ENCODE measurements at regions not wholly inside any gene's neighbourhood (a gene's known extent, or its start where the extent isn't known, plus 50 kb on each side); places are given as distances from the start of the nearest gene placed in this dataset.

DNA sequence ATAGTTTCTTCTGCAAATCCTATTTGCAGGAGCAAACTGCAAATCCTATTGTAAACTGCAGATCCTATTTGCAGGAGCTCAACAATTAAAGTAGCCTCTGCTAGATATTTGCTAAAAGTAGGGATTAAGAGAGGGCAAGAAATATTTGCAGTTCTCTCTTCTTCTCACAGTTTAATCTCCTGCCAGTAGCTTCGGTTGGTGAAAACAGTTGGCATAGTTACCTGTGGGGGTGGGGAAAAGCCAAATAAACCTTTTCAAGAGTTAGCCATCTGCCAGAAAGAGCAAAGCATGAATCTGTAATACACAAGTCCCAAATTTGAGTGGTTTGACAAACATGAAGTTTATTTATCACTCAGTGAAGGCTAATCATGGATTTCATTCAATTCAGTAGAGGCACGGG is 942.5 kb downstream of the JRKL start:
- BruUV-seq (replicated peaks) = no TSS peak
- H3K4me3 ChIP-seq = no peak overlapping the region
- no peak for DNase-seq
- no peaks in the 10 kb centered on the region for H3K36me3 ChIP-seq (ENCODE audit: low read depth)
- no peaks in the 10 kb centered on the region for H4K20me1 ChIP-seq (ENCODE audit: insufficient read depth)
- no peaks in the 10 kb centered on the region for H3K79me2 ChIP-seq (ENCODE audit: low read depth)
- CTCF ChIA-PET = no interaction called here
- no peaks in the 10 kb centered on the region for H3K27me3 ChIP-seq (ENCODE audit: insufficient read depth, low read depth)
- H3F3A ChIP-seq (ENCODE audit: insufficient read depth, low read depth) = no peaks in the 10 kb centered on the region
- H2AFZ ChIP-seq = no peak overlapping the region
- TF ChIP-seq, protein P1, sequence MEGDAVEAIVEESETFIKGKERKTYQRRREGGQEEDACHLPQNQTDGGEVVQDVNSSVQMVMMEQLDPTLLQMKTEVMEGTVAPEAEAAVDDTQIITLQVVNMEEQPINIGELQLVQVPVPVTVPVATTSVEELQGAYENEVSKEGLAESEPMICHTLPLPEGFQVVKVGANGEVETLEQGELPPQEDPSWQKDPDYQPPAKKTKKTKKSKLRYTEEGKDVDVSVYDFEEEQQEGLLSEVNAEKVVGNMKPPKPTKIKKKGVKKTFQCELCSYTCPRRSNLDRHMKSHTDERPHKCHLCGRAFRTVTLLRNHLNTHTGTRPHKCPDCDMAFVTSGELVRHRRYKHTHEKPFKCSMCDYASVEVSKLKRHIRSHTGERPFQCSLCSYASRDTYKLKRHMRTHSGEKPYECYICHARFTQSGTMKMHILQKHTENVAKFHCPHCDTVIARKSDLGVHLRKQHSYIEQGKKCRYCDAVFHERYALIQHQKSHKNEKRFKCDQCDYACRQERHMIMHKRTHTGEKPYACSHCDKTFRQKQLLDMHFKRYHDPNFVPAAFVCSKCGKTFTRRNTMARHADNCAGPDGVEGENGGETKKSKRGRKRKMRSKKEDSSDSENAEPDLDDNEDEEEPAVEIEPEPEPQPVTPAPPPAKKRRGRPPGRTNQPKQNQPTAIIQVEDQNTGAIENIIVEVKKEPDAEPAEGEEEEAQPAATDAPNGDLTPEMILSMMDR (conservative IDR thresholded peaks at IDR 0.05) = no peak
- TF ChIP-seq EZH2 (IDR thresholded peaks at IDR 0.05; ENCODE audit: low read depth) = no peak
- H3K4me2 ChIP-seq = no peak overlapping the region
- POLR2A ChIA-PET (ENCODE audit: unreplicated experiment) = no interaction called here
- intact Hi-C loops (cut with micrococcal nuclease; ENCODE audit: unreplicated experiment) = no loop called here
- no peaks in the 10 kb centered on the region for H3K9me2 ChIP-seq (ENCODE audit: insufficient read depth)
- no peaks in the 10 kb centered on the region for H3K4me1 ChIP-seq (replicated peaks; ENCODE audit: insufficient read depth)
- H3K9me3 ChIP-seq (ENCODE audit: insufficient read depth, low read depth) = no peaks in the 10 kb centered on the region
- no peak overlapping the region for H3K27ac ChIP-seq

DNA sequence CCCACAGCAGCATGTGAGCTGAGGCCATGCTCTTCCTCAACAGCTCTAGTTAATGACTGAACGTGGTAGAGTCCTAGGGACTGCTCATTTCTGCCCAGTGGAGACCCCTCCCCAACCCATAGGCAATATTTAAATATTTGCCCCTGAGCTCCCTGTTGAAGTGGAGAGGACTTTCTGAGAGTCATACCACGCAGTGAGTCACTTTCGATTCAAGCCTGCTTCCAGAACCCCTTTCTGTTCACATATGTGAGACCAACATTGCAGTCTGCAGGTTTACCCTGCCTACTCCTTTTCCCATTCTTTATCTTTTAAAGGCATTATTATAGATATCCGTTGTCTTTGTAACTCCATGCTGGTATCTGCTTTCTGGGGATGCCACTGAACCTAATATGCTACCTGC is 946.3 kb downstream of the JRKL start:
- Histone ChIP-seq H3F3A (ENCODE audit: insufficient read depth, low read depth) (no peaks in the 10 kb centered on the region), H4K20me1 (ENCODE audit: insufficient read depth) (no peaks in the 10 kb centered on the region), H3K36me3 (ENCODE audit: low read depth) (no peaks in the 10 kb centered on the region), H3K9me3 (ENCODE audit: insufficient read depth, low read depth) (no peaks in the 10 kb centered on the region), H3K9me2 (ENCODE audit: insufficient read depth) (no peaks in the 10 kb centered on the region), H3K4me1 (replicated peaks; ENCODE audit: insufficient read depth) (no peaks in the 10 kb centered on the region), H3K4me2 (no peak overlapping the region), H3K79me2 (ENCODE audit: low read depth) (no peaks in the 10 kb centered on the region), H3K27ac (no peak overlapping the region), H3K27me3 (ENCODE audit: insufficient read depth, low read depth) (no peaks in the 10 kb centered on the region), H2AFZ (no peak overlapping the region), H3K4me3 (no peak overlapping the region)
- BruUV-seq (replicated peaks) = no TSS peak
- ChIA-PET CTCF (no interaction called here), POLR2A (ENCODE audit: unreplicated experiment) (no interaction called here)
- TF ChIP-seq EZH2 (IDR thresholded peaks at IDR 0.05; ENCODE audit: low read depth) = no peak
- TF ChIP-seq, protein P1 (conservative IDR thresholded peaks at IDR 0.05) = no peak
- intact Hi-C loops (cut with micrococcal nuclease; ENCODE audit: unreplicated experiment) = no loop called here
- no peak for DNase-seq

GRCh38 chr11:97345032-97345431 is 955.2 kb downstream of the JRKL start:
- DNase-seq = no peak
- no peaks in the 10 kb centered on the region for H4K20me1 ChIP-seq (ENCODE audit: insufficient read depth)
- H2AFZ ChIP-seq = no peak overlapping the region
- ChIA-PET POLR2A (ENCODE audit: unreplicated experiment) (no interaction called here), CTCF (no interaction called here)
- no peaks in the 10 kb centered on the region for H3K79me2 ChIP-seq (ENCODE audit: low read depth)
- H3K9me2 ChIP-seq (ENCODE audit: insufficient read depth) = 0 out of 2 replicates have a peak, but pooled peaks cover 3% of the 10 kb centered on the region
- no peaks in the 10 kb centered on the region for H3K9me3 ChIP-seq (ENCODE audit: insufficient read depth, low read depth)
- H3K27ac ChIP-seq = no peak overlapping the region
- H3K4me1 ChIP-seq (replicated peaks; ENCODE audit: insufficient read depth) = no peaks in the 10 kb centered on the region
- no peaks in the 10 kb centered on the region for H3K27me3 ChIP-seq (ENCODE audit: insufficient read depth, low read depth)
- no TSS peak for BruUV-seq (replicated peaks)
- H3K36me3 ChIP-seq (ENCODE audit: low read depth) = no peaks in the 10 kb centered on the region
- TF ChIP-seq EZH2 (IDR thresholded peaks at IDR 0.05; ENCODE audit: low read depth) = no peak
- TF ChIP-seq, protein P1 (conservative IDR thresholded peaks at IDR 0.05) = no peak
- no peak overlapping the region for H3K4me2 ChIP-seq
- H3F3A ChIP-seq (ENCODE audit: insufficient read depth, low read depth) = no peaks in the 10 kb centered on the region
- H3K4me3 ChIP-seq = no peak overlapping the region
- intact Hi-C loops (cut with micrococcal nuclease; ENCODE audit: unreplicated experiment) = no loop called here

Data from PC-9 (cell line).